ENCODE measurements at regions not wholly inside any gene's neighbourhood (a gene's known extent, or its start where the extent isn't known, plus 50 kb on each side); places are given as distances from the start of the nearest gene placed in this dataset.

DNA sequence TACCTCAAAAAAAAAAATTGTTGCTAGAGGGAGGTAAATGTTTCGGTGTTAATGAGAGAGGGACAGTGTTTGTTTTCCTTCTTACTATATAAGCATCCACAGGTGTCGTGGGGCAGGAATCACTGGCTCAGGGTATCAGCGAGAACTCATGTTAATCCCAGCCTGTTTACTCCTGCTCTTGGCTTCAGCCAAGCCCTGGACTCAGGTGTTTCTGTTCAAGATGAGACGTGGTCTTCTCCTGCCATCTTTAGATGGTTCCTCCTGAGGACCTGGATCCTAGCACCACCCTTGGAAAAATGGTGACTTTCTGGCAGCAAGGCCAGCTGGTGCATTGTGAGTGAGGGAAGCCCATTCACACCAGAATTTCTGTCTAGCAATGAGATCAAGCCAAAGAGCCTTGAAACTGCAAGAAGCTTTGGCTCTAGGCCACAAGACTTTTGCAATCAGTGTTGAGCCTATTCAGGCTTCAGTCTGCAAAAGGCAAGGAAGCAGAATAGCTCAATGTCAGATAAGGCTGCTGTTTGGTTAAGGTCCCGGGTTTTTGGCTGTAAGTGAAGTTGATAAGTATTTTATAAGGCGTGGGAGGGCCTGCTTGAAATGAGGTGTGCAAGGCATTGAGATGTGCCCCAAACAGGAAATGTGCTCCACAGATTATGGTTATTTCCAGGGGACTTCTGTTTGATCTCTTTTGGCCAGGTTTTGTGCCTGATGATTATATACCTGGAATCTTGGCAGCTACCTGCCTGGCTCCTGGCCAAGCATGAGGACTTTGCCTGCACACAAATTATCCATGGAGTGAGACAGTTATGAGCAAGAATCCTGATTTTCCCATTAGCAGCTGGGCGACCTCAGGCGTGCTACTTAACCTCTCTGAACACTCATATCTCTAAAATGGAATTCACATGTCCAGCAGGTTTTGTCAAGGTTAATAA is 99.8 kb downstream of the TENT4A start:
- H3K9me3 ChIP-seq (ENCODE audit: control insufficient read depth, insufficient read depth, low read depth, low read length) = no peaks in the 10 kb centered on the region
- no peaks in the 10 kb centered on the region for H3K36me3 ChIP-seq (ENCODE audit: control insufficient read depth, insufficient read depth, low read length)
- H3K27ac ChIP-seq (ENCODE audit: low read length) = peak overlapping the region; percentile 45; the same call in 1 of the 2 replicates
- BruUV-seq (replicated peaks) = no TSS peak
- in situ Hi-C loops (cut with HindIII; ENCODE audit: low pct_unique_long_range_greater_than_20kb, low sequenced_read_pairs) (no loop called here), intact Hi-C loops (cut with micrococcal nuclease; ENCODE audit: unreplicated experiment) (no loop called here)
- no peak overlapping the region for H3K4me3 ChIP-seq (ENCODE audit: low read depth in 2 of 2, low read length in 2 of 2)
- H3K4me1 ChIP-seq (ENCODE audit: control insufficient read depth, insufficient read depth, low read length) = peaks cover 6% of the 10 kb centered on the region
- ChIA-PET CTCF (no interaction called here), POLR2A (no interaction called here)
- ATAC-seq (peak; percentile 58; the same call in 1 of the 2 replicates), DNase-seq (ENCODE audit: low read depth, low spot score) (no peak)
- no peaks in the 10 kb centered on the region for H3K27me3 ChIP-seq (ENCODE audit: control insufficient read depth, insufficient read depth, low read length)
- TF ChIP-seq, protein P1, sequence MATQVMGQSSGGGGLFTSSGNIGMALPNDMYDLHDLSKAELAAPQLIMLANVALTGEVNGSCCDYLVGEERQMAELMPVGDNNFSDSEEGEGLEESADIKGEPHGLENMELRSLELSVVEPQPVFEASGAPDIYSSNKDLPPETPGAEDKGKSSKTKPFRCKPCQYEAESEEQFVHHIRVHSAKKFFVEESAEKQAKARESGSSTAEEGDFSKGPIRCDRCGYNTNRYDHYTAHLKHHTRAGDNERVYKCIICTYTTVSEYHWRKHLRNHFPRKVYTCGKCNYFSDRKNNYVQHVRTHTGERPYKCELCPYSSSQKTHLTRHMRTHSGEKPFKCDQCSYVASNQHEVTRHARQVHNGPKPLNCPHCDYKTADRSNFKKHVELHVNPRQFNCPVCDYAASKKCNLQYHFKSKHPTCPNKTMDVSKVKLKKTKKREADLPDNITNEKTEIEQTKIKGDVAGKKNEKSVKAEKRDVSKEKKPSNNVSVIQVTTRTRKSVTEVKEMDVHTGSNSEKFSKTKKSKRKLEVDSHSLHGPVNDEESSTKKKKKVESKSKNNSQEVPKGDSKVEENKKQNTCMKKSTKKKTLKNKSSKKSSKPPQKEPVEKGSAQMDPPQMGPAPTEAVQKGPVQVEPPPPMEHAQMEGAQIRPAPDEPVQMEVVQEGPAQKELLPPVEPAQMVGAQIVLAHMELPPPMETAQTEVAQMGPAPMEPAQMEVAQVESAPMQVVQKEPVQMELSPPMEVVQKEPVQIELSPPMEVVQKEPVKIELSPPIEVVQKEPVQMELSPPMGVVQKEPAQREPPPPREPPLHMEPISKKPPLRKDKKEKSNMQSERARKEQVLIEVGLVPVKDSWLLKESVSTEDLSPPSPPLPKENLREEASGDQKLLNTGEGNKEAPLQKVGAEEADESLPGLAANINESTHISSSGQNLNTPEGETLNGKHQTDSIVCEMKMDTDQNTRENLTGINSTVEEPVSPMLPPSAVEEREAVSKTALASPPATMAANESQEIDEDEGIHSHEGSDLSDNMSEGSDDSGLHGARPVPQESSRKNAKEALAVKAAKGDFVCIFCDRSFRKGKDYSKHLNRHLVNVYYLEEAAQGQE (IDR thresholded peaks at IDR 0.05; ENCODE audit: insufficient read depth in 1 of 2, low read depth in 2 of 2, low read length in 1 of 2) = no peak
- TF ChIP-seq TCF7L2 (IDR thresholded peaks at IDR 0.05; ENCODE audit: low read depth, low read length) = peak; percentile 92

DNA sequence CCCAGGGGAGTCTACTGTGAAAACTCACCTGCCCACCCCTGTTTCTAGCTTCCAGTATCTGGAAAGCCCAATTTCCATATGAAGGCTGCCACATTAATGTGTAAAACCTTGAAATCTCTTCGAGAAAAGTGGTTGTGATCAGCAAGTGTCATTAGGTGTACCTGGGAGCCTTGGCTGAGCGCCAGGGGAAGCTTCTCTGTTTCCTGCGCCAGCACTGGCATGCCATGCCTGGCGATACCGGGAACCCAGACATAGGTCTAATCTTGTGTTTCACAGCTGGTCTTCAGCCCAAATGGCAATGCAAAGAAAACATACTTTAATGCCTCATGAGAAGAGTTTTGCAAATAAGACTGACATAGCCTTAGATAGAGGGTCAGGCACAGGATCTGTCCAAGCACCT is 101.6 kb downstream of the TENT4A start:
- ChIA-PET POLR2A (no interaction called here), CTCF (no interaction called here)
- intact Hi-C loops (cut with micrococcal nuclease; ENCODE audit: unreplicated experiment) (no loop called here), in situ Hi-C loops (cut with HindIII; ENCODE audit: low pct_unique_long_range_greater_than_20kb, low sequenced_read_pairs) (no loop called here)
- Histone ChIP-seq H3K36me3 (ENCODE audit: control insufficient read depth, insufficient read depth, low read length) (no peaks in the 10 kb centered on the region), H3K27me3 (ENCODE audit: control insufficient read depth, insufficient read depth, low read length) (no peaks in the 10 kb centered on the region), H3K9me3 (ENCODE audit: control insufficient read depth, insufficient read depth, low read depth, low read length) (no peaks in the 10 kb centered on the region), H3K4me1 (ENCODE audit: control insufficient read depth, insufficient read depth, low read length) (peaks cover 6% of the 10 kb centered on the region), H3K4me3 (ENCODE audit: low read depth in 2 of 2, low read length in 2 of 2) (no peak overlapping the region), H3K27ac (ENCODE audit: low read length) (no peak overlapping the region; the same call in 1 of the 2 replicates)
- no peak for TF ChIP-seq TCF7L2 (IDR thresholded peaks at IDR 0.05; ENCODE audit: low read depth, low read length)
- no peak for ATAC-seq
- BruUV-seq (replicated peaks) = no TSS peak
- DNase-seq (ENCODE audit: low read depth, low spot score) = no peak

DNA sequence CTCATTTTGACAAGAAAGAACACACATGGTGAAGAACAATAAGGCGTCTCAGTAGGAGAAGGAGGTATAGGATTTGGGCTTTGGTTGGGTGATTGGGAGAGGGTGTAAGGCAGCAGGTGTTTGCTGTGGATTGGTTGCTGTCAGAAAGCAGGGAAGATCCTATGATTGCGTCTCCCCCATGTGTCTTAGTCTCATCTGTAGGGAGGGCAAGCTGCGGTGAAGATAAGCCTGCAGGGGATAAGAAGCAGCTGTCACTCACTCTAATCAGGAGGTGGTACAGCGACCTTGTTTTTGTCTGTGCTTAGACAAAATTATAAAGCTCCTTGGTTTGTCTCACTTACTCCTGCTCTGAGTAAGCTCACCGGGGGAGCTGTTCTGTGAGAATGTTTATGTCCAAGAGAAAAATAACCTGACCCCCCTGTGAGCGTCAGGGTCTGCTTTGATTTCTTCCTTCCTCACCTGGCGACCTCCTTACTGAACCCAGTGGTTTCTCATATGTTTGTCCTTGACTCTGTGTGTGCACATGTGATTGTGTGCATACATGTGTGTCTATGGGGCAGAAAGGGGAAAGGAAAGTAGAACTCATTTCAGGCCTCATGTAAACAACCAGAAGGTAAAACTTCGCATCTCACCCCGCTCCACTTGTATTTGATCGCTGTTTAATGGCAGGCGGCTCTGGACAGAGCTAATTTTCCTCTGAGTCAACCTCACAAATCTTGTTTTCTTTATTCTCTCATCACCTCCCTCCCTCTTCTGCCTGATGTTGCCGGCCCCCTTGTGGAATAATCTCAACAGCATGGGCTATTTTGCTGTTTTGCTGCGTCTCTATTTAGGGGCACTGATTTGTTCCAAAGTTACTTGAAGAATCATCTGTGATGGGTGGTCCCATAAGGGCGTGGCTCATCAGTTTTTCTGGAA is 105.6 kb downstream of the TENT4A start:
- ATAC-seq = peak; percentile 35
- H3K36me3 ChIP-seq (ENCODE audit: control insufficient read depth, insufficient read depth, low read length) = no peaks in the 10 kb centered on the region
- no peak for TF ChIP-seq SIN3A (IDR thresholded peaks at IDR 0.05; ENCODE audit: borderline replicate concordance, insufficient read depth, low read depth, low read length)
- TF ChIP-seq, protein P1 (IDR thresholded peaks at IDR 0.05; ENCODE audit: insufficient read depth in 1 of 2, low read depth in 2 of 2, low read length in 1 of 2) = no peak
- TF ChIP-seq POLR2AphosphoS5 (IDR thresholded peaks at IDR 0.05; ENCODE audit: low read depth, low read length) = no peak
- TF ChIP-seq, protein P2, sequence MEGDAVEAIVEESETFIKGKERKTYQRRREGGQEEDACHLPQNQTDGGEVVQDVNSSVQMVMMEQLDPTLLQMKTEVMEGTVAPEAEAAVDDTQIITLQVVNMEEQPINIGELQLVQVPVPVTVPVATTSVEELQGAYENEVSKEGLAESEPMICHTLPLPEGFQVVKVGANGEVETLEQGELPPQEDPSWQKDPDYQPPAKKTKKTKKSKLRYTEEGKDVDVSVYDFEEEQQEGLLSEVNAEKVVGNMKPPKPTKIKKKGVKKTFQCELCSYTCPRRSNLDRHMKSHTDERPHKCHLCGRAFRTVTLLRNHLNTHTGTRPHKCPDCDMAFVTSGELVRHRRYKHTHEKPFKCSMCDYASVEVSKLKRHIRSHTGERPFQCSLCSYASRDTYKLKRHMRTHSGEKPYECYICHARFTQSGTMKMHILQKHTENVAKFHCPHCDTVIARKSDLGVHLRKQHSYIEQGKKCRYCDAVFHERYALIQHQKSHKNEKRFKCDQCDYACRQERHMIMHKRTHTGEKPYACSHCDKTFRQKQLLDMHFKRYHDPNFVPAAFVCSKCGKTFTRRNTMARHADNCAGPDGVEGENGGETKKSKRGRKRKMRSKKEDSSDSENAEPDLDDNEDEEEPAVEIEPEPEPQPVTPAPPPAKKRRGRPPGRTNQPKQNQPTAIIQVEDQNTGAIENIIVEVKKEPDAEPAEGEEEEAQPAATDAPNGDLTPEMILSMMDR (IDR thresholded peaks at IDR 0.05) = 0 out of 2 replicates have a peak, but pooled peaks have one; percentile 7
- no peak overlapping the region; the same call in 1 of the 2 replicates for H3K27ac ChIP-seq (ENCODE audit: low read length)
- no peaks in the 10 kb centered on the region for H3K27me3 ChIP-seq (ENCODE audit: control insufficient read depth, insufficient read depth, low read length)
- intact Hi-C loops (cut with micrococcal nuclease; ENCODE audit: unreplicated experiment) (no loop called here), in situ Hi-C loops (cut with HindIII; ENCODE audit: low pct_unique_long_range_greater_than_20kb, low sequenced_read_pairs) (no loop called here)
- H3K4me3 ChIP-seq (ENCODE audit: low read depth in 2 of 2, low read length in 2 of 2) = no peak overlapping the region
- no TSS peak for BruUV-seq (replicated peaks)
- no peak for DNase-seq (ENCODE audit: low read depth, low spot score)
- POLR2A ChIA-PET = no interaction called here
- CTCF ChIA-PET = no interaction called here
- no peaks in the 10 kb centered on the region; the same call in 1 of the 2 replicates for H3K4me1 ChIP-seq (ENCODE audit: control insufficient read depth, insufficient read depth, low read length)
- H3K9me3 ChIP-seq (ENCODE audit: control insufficient read depth, insufficient read depth, low read depth, low read length) = peaks cover 8% of the 10 kb centered on the region; the same call in 1 of the 2 replicates

Measured in Panc1 (cell line).